Activated B cell treated with CpG ODN at 0.5 μM for 24 hours (primary cell): ENCODE measurements at regions not wholly inside any gene's neighbourhood (a gene's known extent, or its start where the extent isn't known, plus 50 kb on each side); places are given as distances from the start of the nearest gene placed in this dataset.

Experiments
- ATAC-seq: fragments of 200-7000 bp; cut with Tn5 transposase; one replicate; pipeline ENCODE4 v1.10.0; 2021; ENCODE audit warnings: low read depth, mild to moderate bottlenecking, moderate library complexity
- CTCF ChIA-PET: fragments of 350-600 bp; sonication (Branson Sonifier 250); formaldehyde crosslinking; loops from one replicate; lab custom pipeline; 2021; ENCODE audit warnings: antibody characterized with exemption; lab: Charles Lee
- POLR2A ChIA-PET: fragments of 350-600 bp; sonication (Branson Sonifier 250); formaldehyde crosslinking; loops from one replicate; lab custom pipeline; 2021; ENCODE audit warnings: antibody characterized with exemption; lab: Charles Lee
- DNase-seq: peaks from one replicate; pipeline ENCODE4 v3.0.0; 2022
- H3K27ac Mint-ChIP-seq: one replicate; pipeline ENCODE4 v1.8.0; 2020; ENCODE audit warnings: mixed read lengths
- H3K27me3 Mint-ChIP-seq: one replicate; pipeline ENCODE4 v1.8.0; 2021; ENCODE audit warnings: mixed read lengths
- H3K36me3 Mint-ChIP-seq: one replicate; pipeline ENCODE4 v1.8.0; 2021; ENCODE audit warnings: low read depth, mixed read lengths
- H3K4me1 Mint-ChIP-seq: one replicate; pipeline ENCODE4 v1.8.0; 2021; ENCODE audit warnings: mixed read lengths
- H3K4me3 Mint-ChIP-seq: one replicate; pipeline ENCODE4 v1.8.0; 2020; ENCODE audit warnings: mild to moderate bottlenecking, mixed read lengths
- H3K9me3 Mint-ChIP-seq: one replicate; pipeline ENCODE4 v1.8.0; 2020; ENCODE audit warnings: mixed read lengths
- CTCF ChIP-seq: fragments of 200-600 bp; IDR thresholded peaks from one replicate; pipeline ENCODE4 v1.8.0; 2022; ENCODE audit warnings: antibody characterized with exemption, mild to moderate bottlenecking
- intact Hi-C: fragments of 100-400 bp; cut with micrococcal nuclease; formaldehyde crosslinking; loops from one replicate; pipeline ENCODE4 v1.15.1; 2024

DNA sequence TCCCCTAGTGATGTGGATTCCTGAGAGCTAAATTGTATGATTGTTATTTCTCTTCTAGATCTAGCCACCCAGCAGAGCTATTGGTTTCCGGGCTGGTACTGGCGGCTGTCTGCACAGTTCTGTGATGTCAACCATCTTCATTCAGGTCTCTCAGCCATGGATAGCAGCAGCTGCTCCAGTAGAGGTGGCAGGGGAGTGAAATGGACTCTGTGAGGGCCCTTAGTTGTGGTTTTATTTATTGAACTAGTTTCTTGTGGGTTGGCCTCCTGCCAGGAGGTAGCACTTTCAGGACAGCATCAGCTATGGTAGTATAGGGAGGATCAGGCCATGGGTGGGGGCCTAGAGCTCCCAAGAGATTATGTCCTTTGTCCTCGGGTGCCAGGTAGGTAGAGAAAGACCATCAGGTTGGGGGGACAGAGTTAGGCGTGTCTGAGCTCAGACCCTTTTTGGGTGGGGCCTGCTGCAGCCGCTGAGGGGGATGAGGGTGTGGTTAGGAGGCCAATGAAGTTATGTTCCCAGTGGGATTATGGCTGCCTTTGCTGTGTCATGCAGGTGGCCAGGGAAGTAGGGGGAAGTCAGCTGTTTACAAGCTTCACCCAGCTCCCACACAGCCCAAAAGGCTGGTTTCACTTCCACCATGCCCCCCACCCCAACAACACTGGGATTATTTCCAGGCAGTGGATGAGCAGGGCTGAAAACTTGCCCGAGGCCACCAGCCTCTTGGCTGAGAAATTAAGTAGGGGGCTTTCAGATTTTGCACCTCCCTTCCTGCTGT is 55.1 kb upstream of the RGS4 start:
- DNase-seq: no peak
- CTCF ChIA-PET: no interaction called here
- ATAC-seq: no peak
- Mint-ChIP-seq H3K27me3 (no peaks in the 10 kb centered on the region), H3K4me3 (no peak overlapping the region), H3K36me3 (no peaks in the 10 kb centered on the region), H3K27ac (no peak overlapping the region), H3K9me3 (peaks cover 12% of the 10 kb centered on the region), H3K4me1 (no peaks in the 10 kb centered on the region)
- POLR2A ChIA-PET: no interaction called here
- intact Hi-C loops: no loop called here
- no peak for TF ChIP-seq CTCF

DNA sequence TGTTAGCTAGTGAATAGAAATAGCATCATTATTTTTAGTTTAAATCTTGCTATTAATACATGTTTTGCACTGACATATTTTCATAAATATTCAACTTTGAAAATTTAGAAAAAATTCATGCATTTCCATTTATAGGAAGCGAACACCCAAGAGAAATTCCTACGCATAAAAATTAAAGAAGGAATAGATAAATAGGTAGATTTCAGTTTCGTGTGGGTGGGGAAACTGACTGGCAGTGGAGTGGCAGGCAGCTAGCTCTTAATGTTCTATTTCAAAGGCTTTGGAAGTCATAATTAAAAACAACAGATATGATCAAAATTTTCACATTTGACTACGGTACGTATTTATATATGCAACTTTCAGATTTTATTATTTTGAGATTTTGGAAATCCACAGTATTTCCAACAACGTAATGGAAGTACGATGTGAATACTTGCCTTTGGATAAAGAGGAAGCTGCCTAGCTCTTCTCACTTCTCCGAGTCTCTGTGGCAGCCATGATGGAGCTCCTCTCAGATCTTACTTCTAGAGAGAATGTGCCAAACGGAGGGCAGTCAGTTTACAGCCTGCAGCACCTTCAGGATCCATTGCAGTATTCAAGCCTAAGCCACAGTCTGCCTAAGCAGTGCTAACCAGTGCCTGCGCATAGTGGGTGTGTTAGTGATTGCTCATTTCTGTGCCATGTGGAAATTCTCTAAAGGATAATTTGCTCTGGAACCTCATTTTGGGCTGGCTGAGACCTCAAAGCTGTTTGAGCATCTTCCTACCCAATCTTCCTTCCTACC is 62.9 kb upstream of the RGS4 start:
- POLR2A ChIA-PET: no interaction called here
- H3K9me3 Mint-ChIP-seq: no peaks in the 10 kb centered on the region
- peaks cover 3% of the 10 kb centered on the region for H3K27me3 Mint-ChIP-seq
- no peak overlapping the region for H3K27ac Mint-ChIP-seq
- H3K4me1 Mint-ChIP-seq: no peaks in the 10 kb centered on the region
- no peak for TF ChIP-seq CTCF
- no peak for ATAC-seq
- H3K4me3 Mint-ChIP-seq: no peak overlapping the region
- CTCF ChIA-PET: no interaction called here
- no peak for DNase-seq
- H3K36me3 Mint-ChIP-seq: no peaks in the 10 kb centered on the region
- intact Hi-C loops: no loop called here

GRCh38 chr1:162997499-162998285 is 71.5 kb upstream of the RGS4 start:
- H3K4me3 Mint-ChIP-seq: no peak overlapping the region
- H3K36me3 Mint-ChIP-seq: no peaks in the 10 kb centered on the region
- CTCF ChIA-PET: no interaction called here
- POLR2A ChIA-PET: no interaction called here
- no peak for ATAC-seq
- no peak overlapping the region for H3K27ac Mint-ChIP-seq
- DNase-seq: no peak
- no peaks in the 10 kb centered on the region for H3K4me1 Mint-ChIP-seq
- H3K27me3 Mint-ChIP-seq: no peaks in the 10 kb centered on the region
- intact Hi-C loops: no loop called here
- H3K9me3 Mint-ChIP-seq: no peaks in the 10 kb centered on the region
- no peak for TF ChIP-seq CTCF

GRCh38 chr1:162996261-162996660 is 72.9 kb upstream of the RGS4 start:
- H3K36me3 Mint-ChIP-seq: no peaks in the 10 kb centered on the region
- ATAC-seq (no peak), DNase-seq (no peak)
- no peaks in the 10 kb centered on the region for H3K4me1 Mint-ChIP-seq
- no peaks in the 10 kb centered on the region for H3K27me3 Mint-ChIP-seq
- no peak overlapping the region for H3K4me3 Mint-ChIP-seq
- H3K9me3 Mint-ChIP-seq: no peaks in the 10 kb centered on the region
- intact Hi-C loops: no loop called here
- ChIA-PET CTCF (no interaction called here), POLR2A (interaction anchor here (0.7 kb wide), 1 partner anchor 653 kb away, joined by 7 read pairs; no protein-coding TSS in a partner anchor)
- TF ChIP-seq CTCF: no peak
- H3K27ac Mint-ChIP-seq: no peak overlapping the region

GRCh38 chr1:162994921-162995320 is 74.2 kb upstream of the RGS4 start:
- POLR2A ChIA-PET: no interaction called here
- Mint-ChIP-seq H3K4me3 (no peak overlapping the region), H3K27me3 (no peaks in the 10 kb centered on the region), H3K36me3 (no peaks in the 10 kb centered on the region), H3K9me3 (no peaks in the 10 kb centered on the region), H3K27ac (no peak overlapping the region), H3K4me1 (no peaks in the 10 kb centered on the region)
- CTCF ChIA-PET: no interaction called here
- ATAC-seq: no peak
- intact Hi-C loops: no loop called here
- no peak for TF ChIP-seq CTCF
- no peak for DNase-seq
